ENCODE measurements at regions not wholly inside any gene's neighbourhood (a gene's known extent, or its start where the extent isn't known, plus 50 kb on each side); places are given as distances from the start of the nearest gene placed in this dataset.
"Not testable (repeated sequence)": the region's sequence is repeated elsewhere in the genome, so short reads cannot be mapped to it uniquely, and the experiment has no call there.

DNA sequence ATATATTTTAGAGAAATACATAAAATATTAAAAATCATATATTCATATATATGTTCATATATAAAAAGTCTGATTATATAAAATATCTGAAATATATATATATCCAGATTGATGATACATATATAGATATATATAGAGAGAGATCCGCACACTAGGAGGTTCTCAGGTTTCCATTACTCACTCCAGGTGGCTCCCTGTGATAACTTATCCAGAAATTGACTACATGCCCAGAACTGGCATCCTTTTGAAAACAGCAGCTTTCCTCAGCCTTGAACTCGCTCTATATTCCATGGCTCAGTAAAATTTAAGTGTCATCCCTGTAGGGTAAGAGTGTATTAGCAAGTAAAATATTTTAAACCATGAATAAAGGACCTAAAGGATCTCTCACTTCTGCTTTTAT lies 206.8 kb downstream of the TINAG start:
- DNase-seq = no peak
- no peak for TF ChIP-seq POLR2A (IDR thresholded peaks at IDR 0.05; ENCODE audit: low read length)
- TF ChIP-seq GATA1 (IDR thresholded peaks at IDR 0.05; ENCODE audit: low read depth, low read length) = no peak

DNA sequence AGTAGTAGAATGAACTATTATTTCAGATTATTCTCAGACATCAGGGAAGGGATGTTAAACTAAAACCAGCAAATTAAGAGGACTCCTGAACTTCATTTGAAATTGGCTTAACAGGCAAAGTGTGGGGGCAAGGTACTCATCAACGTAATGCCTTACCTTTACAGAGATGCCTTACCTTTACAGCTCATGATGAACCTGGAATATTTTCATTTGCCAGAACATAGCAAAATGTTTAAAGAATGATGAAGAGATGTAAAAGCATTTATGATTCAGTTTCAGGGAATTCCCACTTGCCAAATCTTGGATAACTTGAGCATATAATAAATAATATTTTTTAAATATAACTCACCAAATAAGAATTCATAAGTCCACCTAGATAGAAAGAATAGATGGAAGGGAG lies 207.5 kb downstream of the TINAG start:
- DNase-seq = no peak
- no peak for TF ChIP-seq POLR2A (IDR thresholded peaks at IDR 0.05; ENCODE audit: low read length)
- no peak for TF ChIP-seq GATA1 (IDR thresholded peaks at IDR 0.05; ENCODE audit: low read depth, low read length)

DNA sequence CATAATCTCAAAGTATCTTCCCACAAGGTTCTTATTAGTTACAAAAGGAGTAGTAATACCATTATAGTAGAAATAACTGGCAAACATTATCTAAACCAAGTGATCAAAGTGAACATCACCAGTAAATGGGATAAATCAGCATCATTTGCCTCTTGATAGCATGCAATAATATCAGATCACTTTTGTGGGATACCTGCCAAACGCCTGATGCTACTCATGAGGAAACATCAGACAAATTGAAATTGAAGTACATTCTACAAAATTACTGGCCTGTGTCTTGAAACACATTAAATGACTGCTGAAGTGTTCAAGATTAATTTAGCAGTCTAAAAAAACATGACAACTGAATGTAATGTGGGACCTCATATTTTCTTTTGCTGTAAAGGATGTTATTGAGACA lies 208.1 kb downstream of the TINAG start:
- DNase-seq = no peak
- TF ChIP-seq GATA1 (IDR thresholded peaks at IDR 0.05; ENCODE audit: low read depth, low read length) (no peak), POLR2A (IDR thresholded peaks at IDR 0.05; ENCODE audit: low read length) (no peak)

DNA sequence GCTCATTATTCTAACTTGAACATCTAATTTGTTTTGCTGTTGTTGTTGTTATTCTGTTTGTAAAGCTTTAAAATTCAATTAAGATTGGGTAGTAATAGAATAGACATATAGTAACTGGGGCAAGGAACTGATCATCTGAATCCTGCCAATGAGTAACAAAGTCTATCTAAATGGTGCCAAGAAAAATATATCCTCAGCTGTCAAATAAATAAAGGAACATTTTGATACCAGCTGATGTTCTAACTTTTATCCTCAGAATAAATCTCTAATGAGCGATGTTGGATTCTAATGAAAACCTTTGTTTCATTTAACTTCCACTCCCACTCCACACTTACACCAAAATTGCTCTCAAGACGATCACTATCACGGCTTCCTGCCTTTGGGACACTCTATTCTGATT lies 210.9 kb downstream of the TINAG start:
- no peak for DNase-seq
- no peak for TF ChIP-seq GATA1 (IDR thresholded peaks at IDR 0.05; ENCODE audit: low read depth, low read length)
- TF ChIP-seq POLR2A (IDR thresholded peaks at IDR 0.05; ENCODE audit: low read length) = no peak

DNA sequence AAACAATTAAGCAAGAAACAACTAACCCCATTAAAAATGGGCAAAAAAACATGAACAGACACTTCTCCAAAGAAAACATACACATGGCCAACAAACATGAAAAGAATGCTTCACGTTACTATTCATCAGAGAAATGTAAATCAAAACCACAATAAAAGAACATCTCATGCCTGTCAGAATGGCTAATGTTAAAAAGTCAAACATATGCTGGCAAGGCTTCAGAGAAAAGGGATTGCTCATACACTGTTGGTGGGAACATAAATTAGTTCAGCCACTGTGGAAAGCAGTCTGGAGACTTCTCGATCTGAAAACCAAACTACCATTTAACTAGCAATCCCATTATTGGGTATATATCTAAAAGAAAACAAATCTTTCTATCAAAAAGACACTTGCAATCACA lies 217.5 kb downstream of the TINAG start:
- TF ChIP-seq POLR2A (IDR thresholded peaks at IDR 0.05; ENCODE audit: low read length) (no peak), GATA1 (IDR thresholded peaks at IDR 0.05; ENCODE audit: low read depth, low read length) (no peak)
- DNase-seq = no peak

DNA sequence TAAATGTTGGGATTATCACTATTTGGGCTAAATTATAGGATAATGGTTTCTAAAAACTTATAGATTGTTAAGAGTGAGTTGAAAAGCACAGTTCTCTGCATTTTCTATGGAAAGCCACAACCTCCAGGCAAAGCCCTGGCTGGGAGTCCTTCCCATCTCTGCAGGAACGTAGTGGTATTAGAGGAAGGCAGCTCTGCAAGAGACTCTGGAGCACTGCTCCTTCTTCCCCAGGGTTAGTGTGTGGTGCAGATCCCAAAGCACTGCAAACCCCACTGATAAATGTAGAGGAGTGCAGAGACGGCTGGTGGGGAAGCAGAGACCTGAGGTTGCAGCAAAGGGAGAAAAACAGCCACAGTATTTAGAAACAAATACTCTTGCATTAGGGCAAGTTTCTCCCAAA lies 225.3 kb downstream of the TINAG start:
- no peak for DNase-seq
- no peak for TF ChIP-seq GATA1 (IDR thresholded peaks at IDR 0.05; ENCODE audit: low read depth, low read length)
- no peak for TF ChIP-seq POLR2A (IDR thresholded peaks at IDR 0.05; ENCODE audit: low read length)

DNA sequence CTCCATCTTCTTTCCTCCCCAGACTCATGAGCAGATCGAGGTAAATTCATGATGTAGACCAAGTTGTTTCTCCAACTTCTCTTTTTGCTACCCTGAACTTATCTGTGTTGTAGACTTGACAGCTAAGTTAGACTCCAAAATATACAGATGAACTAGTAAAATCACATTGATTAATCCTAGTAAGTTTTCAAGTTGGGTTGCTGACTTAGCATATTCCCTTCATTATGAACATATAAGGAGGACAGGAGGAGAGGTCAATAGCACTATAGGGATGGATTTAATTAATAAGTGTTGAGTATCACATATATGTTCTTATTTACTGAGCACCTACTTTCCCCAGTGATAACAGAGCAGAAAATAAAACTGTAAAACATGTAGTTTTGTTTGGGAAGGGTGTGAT lies 227.3 kb downstream of the TINAG start:
- TF ChIP-seq POLR2A (IDR thresholded peaks at IDR 0.05; ENCODE audit: low read length) (no peak), GATA1 (IDR thresholded peaks at IDR 0.05; ENCODE audit: low read depth, low read length) (no peak)
- no peak for DNase-seq

DNA sequence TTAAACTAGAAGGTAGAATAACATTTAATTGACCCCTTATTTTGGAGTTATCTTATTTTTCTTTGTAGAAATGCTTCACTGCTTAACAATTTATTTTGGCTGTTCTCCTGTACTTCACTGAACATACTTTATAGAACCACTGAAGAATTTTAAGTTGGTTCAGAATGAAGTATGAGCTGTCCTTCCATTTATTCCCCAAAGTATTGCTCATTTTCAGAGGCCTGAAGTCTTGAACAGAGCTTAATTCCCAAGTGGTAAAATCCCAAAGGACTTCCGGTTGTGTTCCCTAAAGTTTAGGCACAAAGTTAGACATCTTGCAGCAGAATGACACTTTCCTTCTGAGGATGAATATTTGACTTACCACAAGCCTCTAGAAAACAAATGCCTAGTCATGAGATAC lies 233.3 kb downstream of the TINAG start:
- DNase-seq = no peak
- no peak for TF ChIP-seq POLR2A (IDR thresholded peaks at IDR 0.05; ENCODE audit: low read length)
- TF ChIP-seq GATA1 (IDR thresholded peaks at IDR 0.05; ENCODE audit: low read depth, low read length) = no peak

DNA sequence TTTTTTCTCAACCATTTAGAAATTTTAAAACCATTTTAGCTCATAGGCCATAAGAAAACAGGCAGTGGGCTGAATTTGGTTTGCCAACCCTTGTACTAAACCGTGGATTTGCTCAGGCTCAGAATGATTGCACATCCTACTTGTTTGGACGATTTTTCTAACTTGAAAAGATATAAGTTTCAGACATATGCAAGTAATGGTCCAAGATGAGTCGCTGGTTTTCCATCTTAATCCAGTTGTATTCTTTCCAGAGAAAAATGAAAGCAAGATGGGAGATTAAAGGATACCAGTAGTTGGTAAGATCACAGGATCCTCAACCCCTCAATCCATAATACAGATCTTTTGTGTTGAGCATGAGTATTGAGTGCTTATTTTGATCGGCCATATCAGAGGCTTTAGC lies 250.9 kb downstream of the TINAG start:
- TF ChIP-seq GATA1 (IDR thresholded peaks at IDR 0.05; ENCODE audit: low read depth, low read length) = no peak
- TF ChIP-seq POLR2A (IDR thresholded peaks at IDR 0.05; ENCODE audit: low read length) = no peak
- DNase-seq = no peak

DNA sequence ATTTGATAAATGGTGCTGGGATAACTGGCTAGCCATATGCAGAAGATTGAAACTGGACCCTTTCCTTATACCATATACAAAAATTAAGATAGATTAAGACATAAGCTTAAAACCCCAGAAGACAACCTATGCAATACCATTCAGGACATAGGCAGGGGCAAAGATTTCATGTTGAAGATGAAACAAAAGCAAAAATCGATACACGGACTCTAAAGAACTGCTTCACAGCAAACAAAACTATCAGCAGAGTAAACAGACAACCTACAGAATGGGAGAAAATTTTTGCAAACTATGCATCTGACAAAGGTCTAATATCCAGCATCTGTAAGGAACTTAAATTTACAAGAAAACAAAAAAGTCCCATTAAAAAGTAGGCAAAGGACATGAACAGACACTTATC lies 255.9 kb downstream of the TINAG start:
- not testable (repeated sequence) for DNase-seq

DNA sequence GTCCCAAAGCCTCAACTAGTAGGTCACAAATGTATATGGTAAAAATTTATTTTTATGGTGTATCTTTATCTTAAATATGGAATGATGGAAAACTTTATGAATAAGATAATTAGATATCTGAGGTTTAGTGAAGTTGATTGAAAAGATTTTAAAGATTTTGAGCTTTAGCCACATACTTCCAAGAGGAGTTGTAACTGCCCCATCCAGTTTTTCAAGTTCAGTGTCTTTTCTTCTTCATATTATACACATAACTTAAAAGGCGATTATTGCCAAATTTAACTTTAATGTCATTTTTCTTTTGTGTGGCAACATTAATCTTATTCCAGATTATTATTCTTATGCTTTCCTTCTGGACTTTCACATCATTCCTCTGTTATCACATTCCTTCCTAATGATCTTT lies 266.4 kb downstream of the TINAG start:
- DNase-seq = no peak

DNA sequence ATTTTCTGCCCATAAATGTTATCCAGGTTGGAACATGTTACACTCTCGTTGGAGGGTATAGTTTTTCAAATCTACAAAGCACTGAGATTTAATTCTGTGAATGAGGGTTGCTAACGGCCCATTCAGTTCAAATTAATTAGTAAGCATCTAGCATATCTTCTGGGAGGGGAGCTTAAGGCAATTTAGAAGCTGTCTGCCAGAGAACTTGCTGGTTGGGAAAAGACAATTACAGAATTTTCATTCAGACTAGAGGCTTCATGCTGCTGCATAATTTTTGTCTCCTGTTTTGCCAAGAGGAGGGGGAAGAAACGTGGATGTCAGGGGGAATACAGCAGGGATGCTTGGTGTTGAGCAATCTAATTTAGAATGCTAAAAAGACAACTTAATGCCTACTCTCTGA lies 268.3 kb upstream of the FAM83B start:
- no peak for DNase-seq
- TF ChIP-seq GATA1 (IDR thresholded peaks at IDR 0.05; ENCODE audit: low read depth, low read length) (no peak), POLR2A (IDR thresholded peaks at IDR 0.05; ENCODE audit: low read length) (no peak)

More for the DNA sequence above, 266.4 kb downstream of the TINAG start:
- TF ChIP-seq GATA1 (IDR thresholded peaks at IDR 0.05; ENCODE audit: low read depth, low read length) (no peak), POLR2A (IDR thresholded peaks at IDR 0.05; ENCODE audit: low read length) (no peak)

DNA sequence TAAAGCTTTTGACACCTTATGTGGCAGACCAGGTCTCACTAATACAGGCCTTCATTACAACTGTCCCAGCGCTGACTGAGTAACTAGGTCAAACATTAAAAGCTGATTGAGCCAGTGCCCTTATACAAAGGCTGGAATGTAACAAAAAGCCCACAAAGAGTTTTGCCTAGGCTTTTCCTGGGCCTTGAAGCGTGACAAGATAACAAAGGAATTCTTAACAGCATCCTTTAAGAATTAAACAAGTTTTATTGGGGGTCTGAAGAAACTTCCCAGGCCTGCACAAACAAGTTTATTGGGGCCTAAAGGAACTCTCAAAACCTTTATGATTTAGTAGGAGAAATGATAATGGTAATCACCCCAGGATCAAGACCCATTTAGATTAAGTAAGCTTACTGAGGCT lies 267.6 kb upstream of the FAM83B start:
- no peak for TF ChIP-seq POLR2A (IDR thresholded peaks at IDR 0.05; ENCODE audit: low read length)
- no peak for TF ChIP-seq GATA1 (IDR thresholded peaks at IDR 0.05; ENCODE audit: low read depth, low read length)
- no peak for DNase-seq

DNA sequence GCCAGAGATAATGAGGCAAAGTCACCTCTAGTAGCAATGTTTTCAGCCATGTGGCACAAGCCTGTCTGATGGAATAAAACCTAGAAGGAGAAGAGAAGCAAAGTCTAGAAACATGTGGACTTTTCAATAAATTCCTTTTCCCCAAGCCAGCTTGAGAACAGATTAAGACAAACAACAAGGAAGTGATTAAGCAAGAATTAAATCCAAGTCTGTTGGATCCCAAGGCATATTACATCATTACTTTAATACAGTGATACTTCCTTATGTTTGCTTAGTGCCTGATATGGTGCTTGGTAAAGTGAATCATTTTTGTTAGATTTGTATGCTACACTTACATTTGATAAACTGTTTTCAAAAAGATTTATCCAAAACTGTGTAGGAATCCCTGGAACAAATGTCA lies 260.3 kb upstream of the FAM83B start:
- DNase-seq = no peak
- no peak for TF ChIP-seq GATA1 (IDR thresholded peaks at IDR 0.05; ENCODE audit: low read depth, low read length)
- TF ChIP-seq POLR2A (IDR thresholded peaks at IDR 0.05; ENCODE audit: low read length) = no peak

DNA sequence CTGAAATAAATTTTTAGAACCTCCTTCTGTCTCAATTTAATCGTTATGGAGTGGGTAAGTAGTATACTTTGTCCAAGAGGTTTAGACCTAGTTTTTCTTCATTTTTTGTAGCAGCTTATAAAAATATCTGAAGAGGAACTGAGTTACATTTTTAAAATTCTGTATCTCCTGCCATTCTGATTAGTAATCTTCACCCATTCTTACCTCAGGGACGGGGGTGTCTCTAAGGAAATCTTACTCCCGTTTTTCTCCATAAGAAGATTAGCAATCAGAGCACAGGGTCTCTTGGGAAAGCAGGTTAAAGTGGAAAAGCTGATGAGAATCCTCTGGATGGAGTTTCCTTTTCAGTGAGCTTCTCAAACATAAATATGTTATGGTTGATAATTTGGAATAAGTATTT lies 259.3 kb upstream of the FAM83B start:
- no peak for TF ChIP-seq POLR2A (IDR thresholded peaks at IDR 0.05; ENCODE audit: low read length)
- TF ChIP-seq GATA1 (IDR thresholded peaks at IDR 0.05; ENCODE audit: low read depth, low read length) = no peak
- no peak for DNase-seq

DNA sequence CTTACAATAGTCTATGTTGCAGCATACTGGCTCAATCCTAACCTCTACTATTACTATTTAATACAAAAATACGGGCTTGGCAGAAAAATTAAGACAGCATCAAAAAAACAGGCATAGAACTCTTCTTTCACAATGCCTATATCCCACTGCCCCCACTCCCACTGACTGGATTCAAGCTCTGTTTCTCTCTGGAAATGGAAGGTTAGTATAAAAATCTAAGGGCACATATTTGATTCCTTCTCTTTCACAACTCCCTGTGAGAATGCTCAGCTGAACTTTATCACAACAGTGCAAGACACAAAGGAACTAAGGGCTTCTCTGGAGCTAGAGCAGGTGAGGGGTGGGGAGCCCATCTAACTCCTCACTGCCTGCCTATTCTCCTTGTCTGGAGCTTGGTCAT lies 258.4 kb upstream of the FAM83B start:
- TF ChIP-seq GATA1 (IDR thresholded peaks at IDR 0.05; ENCODE audit: low read depth, low read length) (no peak), POLR2A (IDR thresholded peaks at IDR 0.05; ENCODE audit: low read length) (no peak)
- no peak for DNase-seq

Data from erythroblast (primary cell).